DOHH2 (cell line): ENCODE measurements at regions not wholly inside any gene's neighbourhood (a gene's known extent, or its start where the extent isn't known, plus 50 kb on each side); places are given as distances from the start of the nearest gene placed in this dataset.

Source experiments
- EZH2phosphoT487 ChIP-seq: fragments of 200-600 bp; sonication (generic); IDR thresholded peaks from 2 replicates; pipeline ENCODE4 v1.6.1; 2017; ENCODE audit warnings: borderline replicate concordance, mild to moderate bottlenecking, antibody characterized with exemption, low read length, moderate library complexity, mixed read lengths
- TF ChIP-seq, protein P1 (sequence below): fragments of 200-600 bp; sonication (generic); IDR thresholded peaks from one replicate; pipeline ENCODE4 v1.5.1; 2014; ENCODE audit warnings: antibody characterized with exemption, mild to moderate bottlenecking, low read depth, low read length; ENCODE audit not compliant: poor library complexity, severe bottlenecking

DNA sequence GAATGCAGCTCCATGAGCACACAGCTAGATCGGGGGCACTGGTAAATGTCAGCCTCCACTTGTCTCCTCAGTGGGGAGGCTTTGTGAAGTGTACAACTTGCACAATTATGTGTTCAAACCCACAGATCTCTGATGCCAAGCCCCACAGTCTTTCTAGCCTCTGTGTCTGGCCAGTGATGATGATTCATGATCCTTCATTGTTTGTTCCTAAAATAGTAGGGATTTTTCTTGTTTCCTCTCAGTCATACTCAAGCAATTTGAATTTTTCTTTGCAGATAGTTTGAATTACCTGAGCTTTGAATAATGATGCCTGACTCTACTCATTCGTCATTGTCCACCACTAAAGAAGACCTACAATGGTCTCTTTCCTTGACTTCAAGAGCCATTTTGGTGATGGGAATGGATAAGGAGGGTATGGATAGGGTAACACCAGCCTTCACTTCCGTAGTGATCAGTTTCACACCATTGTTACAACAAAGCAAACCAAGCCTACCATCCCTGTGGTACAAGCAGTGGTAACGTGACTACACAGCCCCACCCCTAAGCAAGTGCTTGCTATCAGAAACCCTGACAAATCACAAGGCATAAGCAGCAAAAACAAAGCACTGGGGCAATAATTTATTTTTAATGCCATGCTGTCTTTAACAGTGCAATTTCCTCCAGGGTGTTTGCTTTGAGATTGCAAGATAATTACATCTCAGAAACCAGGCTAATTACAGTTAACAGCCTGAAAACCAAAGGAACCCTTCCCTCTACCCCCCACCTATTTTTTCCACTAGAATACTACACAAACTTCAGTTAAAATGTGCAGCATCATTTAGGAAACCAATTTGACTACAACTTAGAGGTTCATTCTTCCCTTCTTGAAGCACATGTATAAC lies 114.1 kb upstream of the PPP2R3A start:
- TF ChIP-seq, protein P1, sequence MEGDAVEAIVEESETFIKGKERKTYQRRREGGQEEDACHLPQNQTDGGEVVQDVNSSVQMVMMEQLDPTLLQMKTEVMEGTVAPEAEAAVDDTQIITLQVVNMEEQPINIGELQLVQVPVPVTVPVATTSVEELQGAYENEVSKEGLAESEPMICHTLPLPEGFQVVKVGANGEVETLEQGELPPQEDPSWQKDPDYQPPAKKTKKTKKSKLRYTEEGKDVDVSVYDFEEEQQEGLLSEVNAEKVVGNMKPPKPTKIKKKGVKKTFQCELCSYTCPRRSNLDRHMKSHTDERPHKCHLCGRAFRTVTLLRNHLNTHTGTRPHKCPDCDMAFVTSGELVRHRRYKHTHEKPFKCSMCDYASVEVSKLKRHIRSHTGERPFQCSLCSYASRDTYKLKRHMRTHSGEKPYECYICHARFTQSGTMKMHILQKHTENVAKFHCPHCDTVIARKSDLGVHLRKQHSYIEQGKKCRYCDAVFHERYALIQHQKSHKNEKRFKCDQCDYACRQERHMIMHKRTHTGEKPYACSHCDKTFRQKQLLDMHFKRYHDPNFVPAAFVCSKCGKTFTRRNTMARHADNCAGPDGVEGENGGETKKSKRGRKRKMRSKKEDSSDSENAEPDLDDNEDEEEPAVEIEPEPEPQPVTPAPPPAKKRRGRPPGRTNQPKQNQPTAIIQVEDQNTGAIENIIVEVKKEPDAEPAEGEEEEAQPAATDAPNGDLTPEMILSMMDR = no peak
- TF ChIP-seq EZH2phosphoT487 = no peak
